Mucosa of descending colon (tissue), 3 donors: ENCODE measurements at regions not wholly inside any gene's neighbourhood (a gene's known extent, or its start where the extent isn't known, plus 50 kb on each side); places are given as distances from the start of the nearest gene placed in this dataset.

Experiments
- ATAC-seq: fragments of 200-7000 bp; cut with Tn5 transposase; one replicate; pipeline ENCODE4 v1.9.1; 2020; ENCODE audit warnings: mild to moderate bottlenecking, moderate library complexity
- DNase-seq, 3 donors: peaks; one replicate each; pipeline ENCODE4 v3.0.0-alpha.2; 2020
- H3K36me3 ChIP-seq: fragments of 200-600 bp; one replicate; pipeline ENCODE4 v1.8.0; 2021; ENCODE audit warnings: low read depth, mild to moderate bottlenecking
- H3K4me1 ChIP-seq: fragments of 200-600 bp; one replicate; pipeline ENCODE4 v1.8.0; 2021; ENCODE audit warnings: low read depth, mild to moderate bottlenecking
- H3K4me3 ChIP-seq: fragments of 200-600 bp; one replicate; pipeline ENCODE4 v1.8.0; 2021; ENCODE audit warnings: mild to moderate bottlenecking
- H3K9me3 ChIP-seq: fragments of 200-600 bp; one replicate; pipeline ENCODE4 v1.8.0; 2021; ENCODE audit warnings: mild to moderate bottlenecking
- CTCF ChIP-seq: fragments of 200-600 bp; IDR thresholded peaks from one replicate; pipeline ENCODE4 v1.8.0; 2022; ENCODE audit warnings: antibody characterized with exemption, mild to moderate bottlenecking
- intact Hi-C, 2 donors: fragments of 100-400 bp; cut with DNase I in 1 of 2; cut with micrococcal nuclease in 1 of 2; formaldehyde crosslinking; loops; one replicate each; pipeline versions ENCODE4 v1.11.0 to v1.11.1; 2022; cut with DNase I, micrococcal nuclease
- donor health status: DM: no; HTN: no; CAD: no; lungs with moderate emphysema.
- donor health status: DM: no; HTN: no; CAD: no.
- donor health status: DM: no; HTN: yes; CAD: no.

- intact Hi-C loops, result loop anchor here in 1 of 2 donors (10.0 kb wide), 1 partner anchor 199 kb away; the partner anchor contains the start of gene NOVA1
- TF ChIP-seq CTCF, result no peak
Observed at GRCh38 chr14:26395726-26396125, 202.1 kb downstream of the NOVA1 start.

GRCh38 chr14:26394150-26394810 lies 203.6 kb downstream of the NOVA1 start:
- Histone ChIP-seq H3K9me3 (no peaks in the 10 kb centered on the region), H3K36me3 (no peaks in the 10 kb centered on the region), H3K4me1 (no peaks in the 10 kb centered on the region), H3K4me3 (no peak overlapping the region)
- intact Hi-C loops, result loop anchor here in 1 of 2 donors (10.0 kb wide), 1 partner anchor 201 kb away; the partner anchor contains the start of gene NOVA1
- ATAC-seq (peak; percentile 44), DNase-seq (peak in 2 of 3 donors; percentile 32 to 41)
- TF ChIP-seq CTCF, result no peak

More at GRCh38 chr14:26395726-26396125, 202.1 kb downstream of the NOVA1 start:
- H3K4me3 ChIP-seq, result no peak overlapping the region
- H3K36me3 ChIP-seq, result no peaks in the 10 kb centered on the region
- H3K4me1 ChIP-seq, result no peaks in the 10 kb centered on the region
- H3K9me3 ChIP-seq, result no peaks in the 10 kb centered on the region
- ATAC-seq, result no peak
- no peak for DNase-seq

- DNase-seq, result no peak
- no peak overlapping the region for H3K4me3 ChIP-seq
- no peaks in the 10 kb centered on the region for H3K9me3 ChIP-seq
- no peaks in the 10 kb centered on the region for H3K36me3 ChIP-seq
- no peaks in the 10 kb centered on the region for H3K4me1 ChIP-seq
- intact Hi-C loops, result loop anchor here in 1 of 2 donors (10.0 kb wide), 1 partner anchor 202 kb away; the partner anchor contains the start of gene NOVA1
- no peak for TF ChIP-seq CTCF
- ATAC-seq, result no peak
Observed at GRCh38 chr14:26392498-26392897, 205.3 kb downstream of the NOVA1 start.

- intact Hi-C loops, result loop anchor here in 1 of 2 donors (10.0 kb wide), 1 partner anchor 205 kb away; the partner anchor contains the start of gene NOVA1
- H3K9me3 ChIP-seq, result no peaks in the 10 kb centered on the region
- no peak overlapping the region for H3K4me3 ChIP-seq
- DNase-seq (no peak), ATAC-seq (peak; percentile 65)
- H3K4me1 ChIP-seq, result no peaks in the 10 kb centered on the region
- no peaks in the 10 kb centered on the region for H3K36me3 ChIP-seq
- no peak for TF ChIP-seq CTCF
Observed at GRCh38 chr14:26389646-26390508, 208.0 kb downstream of the NOVA1 start.

GRCh38 chr14:26385310-26385709 lies 212.5 kb downstream of the NOVA1 start:
- TF ChIP-seq CTCF, result no peak

More at GRCh38 chr14:26385310-26385709, 212.5 kb downstream of the NOVA1 start:
- H3K9me3 ChIP-seq, result no peaks in the 10 kb centered on the region
- intact Hi-C loops, result no loop called here
- DNase-seq (no peak), ATAC-seq (no peak)
- H3K36me3 ChIP-seq, result no peaks in the 10 kb centered on the region
- no peaks in the 10 kb centered on the region for H3K4me1 ChIP-seq
- no peak overlapping the region for H3K4me3 ChIP-seq
